ENCODE measurements at regions not wholly inside any gene's neighbourhood (a gene's known extent, or its start where the extent isn't known, plus 50 kb on each side); places are given as distances from the start of the nearest gene placed in this dataset.

DNA sequence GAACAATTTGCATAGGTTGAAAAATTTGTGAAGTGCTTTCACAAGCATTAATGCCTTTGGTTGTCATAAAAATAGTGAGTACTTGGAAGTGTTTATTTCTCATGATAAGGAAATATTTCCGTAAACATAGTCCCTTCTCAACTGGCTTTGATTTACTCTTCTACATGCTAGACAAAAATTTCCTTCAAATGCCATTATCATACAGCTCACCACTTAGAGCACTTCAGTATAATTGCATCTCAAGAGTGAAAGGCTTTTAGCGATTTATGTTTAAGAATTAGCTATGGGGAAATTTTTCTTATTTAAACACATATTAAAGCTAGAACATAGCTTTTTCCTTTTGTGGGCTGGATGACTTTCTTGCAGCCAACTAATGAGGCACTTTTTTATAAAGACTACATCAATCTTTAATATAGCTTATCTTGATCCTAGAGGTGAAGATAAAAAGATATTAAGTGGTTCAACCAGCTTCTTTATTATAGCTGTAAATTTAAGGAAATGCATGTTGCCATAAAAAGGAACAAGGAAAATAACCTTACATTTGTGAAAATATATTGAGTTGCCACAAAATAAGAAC, 656.8 kb downstream of the SLITRK6 start:
- TF ChIP-seq, protein P1, sequence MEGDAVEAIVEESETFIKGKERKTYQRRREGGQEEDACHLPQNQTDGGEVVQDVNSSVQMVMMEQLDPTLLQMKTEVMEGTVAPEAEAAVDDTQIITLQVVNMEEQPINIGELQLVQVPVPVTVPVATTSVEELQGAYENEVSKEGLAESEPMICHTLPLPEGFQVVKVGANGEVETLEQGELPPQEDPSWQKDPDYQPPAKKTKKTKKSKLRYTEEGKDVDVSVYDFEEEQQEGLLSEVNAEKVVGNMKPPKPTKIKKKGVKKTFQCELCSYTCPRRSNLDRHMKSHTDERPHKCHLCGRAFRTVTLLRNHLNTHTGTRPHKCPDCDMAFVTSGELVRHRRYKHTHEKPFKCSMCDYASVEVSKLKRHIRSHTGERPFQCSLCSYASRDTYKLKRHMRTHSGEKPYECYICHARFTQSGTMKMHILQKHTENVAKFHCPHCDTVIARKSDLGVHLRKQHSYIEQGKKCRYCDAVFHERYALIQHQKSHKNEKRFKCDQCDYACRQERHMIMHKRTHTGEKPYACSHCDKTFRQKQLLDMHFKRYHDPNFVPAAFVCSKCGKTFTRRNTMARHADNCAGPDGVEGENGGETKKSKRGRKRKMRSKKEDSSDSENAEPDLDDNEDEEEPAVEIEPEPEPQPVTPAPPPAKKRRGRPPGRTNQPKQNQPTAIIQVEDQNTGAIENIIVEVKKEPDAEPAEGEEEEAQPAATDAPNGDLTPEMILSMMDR (IDR thresholded peaks at IDR 0.05; ENCODE audit: poor library complexity): no peak
- no peak for TF ChIP-seq EZH2 (IDR thresholded peaks at IDR 0.05; ENCODE audit: borderline replicate concordance)
